GM19468 (cell line): ENCODE measurements at regions not wholly inside any gene's neighbourhood (a gene's known extent, or its start where the extent isn't known, plus 50 kb on each side); places are given as distances from the start of the nearest gene placed in this dataset.
"Not testable (repeated sequence)": the region's sequence is repeated elsewhere in the genome, so short reads cannot be mapped to it uniquely, and the experiment has no call there.

Source experiments
- ATAC-seq: cut with Tn5 transposase; IDR thresholded peaks from one replicate; pipeline ENCODE4 v1.9.1; 2021; ENCODE audit warnings: mild to moderate bottlenecking, moderate library complexity, moderate number of reproducible peaks; ENCODE audit not compliant: unreplicated experiment; ENCODE audit errors: extremely low read depth

- ATAC-seq, result no peak
Observed at GRCh38 chr2:150222942-150223341, 264.5 kb downstream of the RND3 start.

GRCh38 chr2:150222379-150222778 is 265.1 kb downstream of the RND3 start:
- ATAC-seq, result no peak

- no peak for ATAC-seq
Observed at GRCh38 chr2:150219861-150220260, 267.6 kb downstream of the RND3 start.

- no peak for ATAC-seq
Observed at GRCh38 chr2:150215041-150215440, 272.4 kb downstream of the RND3 start.

DNA sequence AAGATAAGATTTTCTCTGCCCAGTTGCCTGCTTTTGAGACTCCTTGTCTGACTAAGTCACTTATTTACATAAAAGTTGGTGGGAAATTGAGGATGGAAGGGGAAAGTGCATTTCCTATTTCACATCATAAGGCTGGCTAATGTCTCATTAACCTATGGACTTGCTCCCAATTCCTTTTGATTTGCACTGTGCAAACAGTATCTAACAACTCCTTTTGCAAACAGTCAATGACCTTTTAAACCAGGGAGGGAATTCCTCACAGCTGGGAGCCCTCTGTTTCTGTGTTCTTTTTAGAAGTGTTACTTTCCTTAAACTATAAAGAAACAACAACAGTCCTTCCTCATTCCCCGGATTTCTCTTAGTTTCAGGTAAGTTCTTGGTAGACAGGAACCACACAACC is 272.8 kb downstream of the RND3 start:
- no peak for ATAC-seq

DNA sequence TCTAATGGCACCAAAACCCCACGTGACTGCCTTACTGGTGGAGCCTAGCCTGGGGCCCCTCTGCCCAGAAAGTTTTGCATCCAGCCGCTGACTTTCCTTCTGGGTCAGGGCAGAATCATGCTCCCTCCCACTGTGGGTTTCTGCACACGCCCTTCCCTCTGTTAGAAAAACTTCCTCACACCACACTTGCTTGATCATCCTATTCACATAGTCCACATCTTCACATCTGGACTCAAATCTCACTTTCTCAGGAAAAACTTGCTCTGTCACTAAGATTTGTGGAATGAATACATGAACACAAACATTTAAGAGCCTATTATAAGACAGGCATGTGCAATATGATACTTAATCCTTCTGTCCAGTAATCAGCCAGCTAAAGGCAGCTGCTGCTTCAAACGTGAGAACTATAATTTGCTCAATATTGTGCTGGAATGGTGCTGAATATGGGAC is 274.7 kb downstream of the RND3 start:
- ATAC-seq, result no peak

DNA sequence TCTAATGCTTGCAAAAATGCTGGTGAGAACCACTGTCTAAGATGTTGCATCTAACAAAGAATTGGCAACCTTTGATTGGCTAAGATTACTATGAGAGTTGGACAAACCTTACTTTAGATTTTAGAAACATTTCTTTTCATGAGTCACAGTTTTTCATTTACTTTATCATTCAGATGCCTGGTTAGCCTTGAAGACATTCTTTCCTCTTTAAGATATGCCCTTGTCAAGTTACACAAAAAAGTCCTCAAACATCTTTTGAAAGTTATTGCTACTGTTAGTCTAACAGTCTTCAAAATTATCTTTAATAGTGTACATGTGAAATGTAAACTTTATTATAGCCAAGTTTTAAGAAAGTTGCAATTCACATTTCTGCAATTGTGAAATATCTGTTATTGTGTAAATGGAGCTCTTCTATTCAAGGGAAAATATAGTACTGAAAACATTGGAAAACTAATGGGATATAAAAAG is 276.3 kb downstream of the RND3 start:
- ATAC-seq, result no peak

DNA sequence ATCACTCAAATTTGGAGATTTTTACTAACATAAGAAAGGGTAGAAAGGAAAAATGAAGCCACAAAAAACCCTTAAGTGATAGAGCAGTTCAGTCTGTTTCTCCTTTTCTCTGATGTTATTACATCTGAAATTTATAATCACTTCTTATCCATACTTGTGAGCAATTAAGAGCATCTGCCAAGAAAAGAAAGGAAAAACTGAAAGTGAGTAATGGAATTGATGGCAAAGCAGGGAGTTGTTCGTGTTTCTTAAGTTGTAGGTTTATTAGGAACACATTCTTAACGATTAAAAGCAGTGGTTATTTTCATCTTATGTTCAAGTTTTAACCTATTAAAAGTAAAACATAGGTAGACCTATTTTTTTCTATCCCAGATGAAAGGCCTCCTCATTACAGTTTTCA is 277.7 kb downstream of the RND3 start:
- no peak for ATAC-seq

GRCh38 chr2:150208689-150209088 is 278.8 kb downstream of the RND3 start:
- no peak for ATAC-seq

DNA sequence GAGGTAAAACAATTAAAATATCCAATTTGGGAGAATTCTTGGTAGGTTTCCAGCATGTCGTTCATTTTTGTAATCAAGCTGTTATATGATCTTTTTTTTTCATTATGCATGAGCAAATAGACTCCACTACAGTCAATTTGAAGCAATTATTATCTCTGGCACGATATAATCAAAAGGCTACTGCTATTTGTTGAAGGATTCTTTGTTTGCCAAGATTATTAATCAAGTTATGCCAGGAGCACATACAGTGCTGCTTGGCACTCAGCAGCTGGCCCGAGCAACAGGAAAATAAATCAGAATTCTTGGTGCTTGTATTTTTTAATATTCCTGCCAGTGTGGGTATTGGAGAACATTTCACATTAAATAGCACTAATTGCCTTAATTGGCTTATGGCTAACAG is 279.5 kb downstream of the RND3 start:
- no peak for ATAC-seq

DNA sequence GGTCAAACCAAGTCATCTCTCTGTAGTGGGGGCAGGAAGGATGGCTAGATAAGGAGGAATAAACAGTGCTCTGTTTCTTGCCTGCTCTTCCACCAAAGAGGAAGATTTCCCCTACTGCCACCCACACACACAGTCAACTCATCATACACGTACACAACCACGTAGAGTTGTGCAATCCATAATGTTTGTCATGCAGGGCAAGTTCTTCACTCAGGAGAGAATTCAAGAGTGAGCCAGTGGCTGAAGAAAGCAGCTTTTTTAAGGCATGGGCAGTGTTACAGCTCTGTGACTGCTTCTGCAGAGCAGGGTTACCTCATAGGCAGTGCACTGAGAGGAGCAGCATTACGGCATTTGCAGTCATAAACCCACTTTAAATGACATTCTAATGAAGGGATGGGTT is 283.0 kb downstream of the RND3 start:
- no peak for ATAC-seq

GRCh38 chr2:150194816-150195215 is 292.7 kb downstream of the RND3 start:
- not testable (repeated sequence) for ATAC-seq

- no peak for ATAC-seq
Observed at GRCh38 chr2:150192701-150193100, 294.8 kb downstream of the RND3 start.

GRCh38 chr2:150191349-150191748 is 296.1 kb downstream of the RND3 start:
- no peak for ATAC-seq

GRCh38 chr2:150190546-150190945 is 296.9 kb downstream of the RND3 start:
- no peak for ATAC-seq

DNA sequence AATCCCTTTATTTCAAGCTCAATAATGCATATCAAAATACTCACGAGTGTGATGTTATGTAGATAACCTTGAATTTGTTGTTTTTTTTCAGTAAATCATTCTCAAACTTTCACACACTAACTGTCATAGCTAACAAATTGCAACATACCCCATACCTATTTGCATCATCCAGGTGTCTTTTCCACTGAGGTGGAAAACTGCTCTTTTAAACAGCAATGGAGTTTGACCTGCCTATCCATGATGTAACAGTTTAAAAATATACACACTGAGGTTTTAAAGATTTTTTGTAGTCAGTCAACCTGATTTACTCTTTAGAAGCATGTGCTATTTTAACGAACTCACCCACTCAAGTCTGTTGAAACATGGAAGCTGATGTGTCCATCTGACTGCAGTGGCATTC is 298.7 kb downstream of the RND3 start:
- ATAC-seq, result no peak

DNA sequence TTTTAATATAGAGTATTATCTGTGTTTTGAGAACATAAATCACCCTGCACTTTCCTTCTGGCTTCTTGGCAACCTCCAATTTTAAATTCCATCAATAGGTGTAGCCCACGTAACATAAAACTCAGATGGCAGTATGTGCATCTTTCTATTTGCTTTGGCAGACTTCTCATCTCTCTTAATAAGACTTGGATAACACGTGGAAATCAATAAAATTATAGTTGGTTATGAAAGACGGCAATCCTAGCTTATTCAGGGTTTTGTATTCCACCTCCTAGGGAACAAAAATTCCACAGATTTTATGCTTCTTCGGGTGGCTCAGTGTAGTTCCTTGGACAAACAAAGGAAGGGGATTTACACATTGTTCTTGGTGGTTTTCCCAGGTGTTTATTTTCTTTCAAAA is 299.3 kb downstream of the RND3 start:
- ATAC-seq, result no peak

GRCh38 chr2:150182566-150183235 is 304.8 kb downstream of the RND3 start:
- ATAC-seq, result no peak

- no peak for ATAC-seq
Observed at GRCh38 chr2:150178591-150178990, 308.9 kb downstream of the RND3 start.

DNA sequence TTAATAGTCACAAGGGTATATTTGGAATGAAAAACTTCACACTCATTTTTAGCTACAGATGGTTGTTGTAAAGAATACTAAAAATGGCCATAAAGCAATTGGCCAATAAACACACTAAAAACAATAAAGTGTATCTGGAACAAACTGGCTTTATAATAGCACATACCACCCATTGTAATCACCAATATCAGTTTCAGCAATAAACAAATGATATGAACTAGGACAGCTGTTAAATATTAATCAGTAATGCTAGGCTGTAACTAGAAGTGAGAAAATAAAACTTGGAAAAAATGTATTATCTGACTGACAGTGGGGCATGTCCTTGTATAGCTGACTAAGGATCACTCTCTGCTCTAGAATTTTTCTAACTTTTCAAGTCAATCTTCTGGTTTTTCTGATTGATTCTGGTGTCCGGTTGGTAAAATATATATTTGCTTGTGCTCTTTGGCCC is 312.5 kb downstream of the RND3 start:
- ATAC-seq, result no peak

DNA sequence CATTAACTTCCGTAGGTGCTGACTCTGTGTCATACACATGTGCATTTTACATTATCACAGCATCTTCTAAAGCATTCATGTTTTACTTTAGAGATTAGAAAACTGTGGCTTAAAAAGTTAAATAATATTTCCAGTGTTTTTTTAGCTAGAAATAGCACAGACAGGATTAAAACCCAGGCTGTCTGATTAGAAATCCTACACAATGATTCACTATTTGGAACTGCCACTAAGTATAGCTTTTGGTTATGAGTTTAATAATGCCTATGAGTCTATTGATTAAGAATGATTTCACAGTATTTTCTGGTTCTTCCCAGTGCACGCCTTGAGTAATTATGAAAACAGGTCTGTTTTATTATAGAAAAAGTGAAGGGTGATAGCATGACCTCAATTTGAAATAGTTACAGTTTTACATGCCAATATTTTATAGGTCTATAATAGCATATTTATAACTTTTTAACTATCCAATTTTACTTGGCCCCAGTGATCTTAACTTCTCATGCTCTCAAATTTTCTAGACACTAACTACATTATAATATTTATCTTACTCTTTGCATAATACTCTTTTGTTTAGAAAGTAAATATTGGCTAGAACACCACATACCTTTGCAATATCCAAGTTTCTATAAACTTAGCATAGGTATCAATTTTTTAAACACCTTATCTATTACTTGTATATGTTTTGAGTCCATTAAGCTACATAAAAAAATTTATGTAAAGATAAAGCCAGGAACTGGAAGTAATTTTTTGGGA is 313.2 kb downstream of the RND3 start:
- ATAC-seq, result no peak
